Gastrocnemius medialis (tissue), 4 donors: ENCODE measurements at regions not wholly inside any gene's neighbourhood (a gene's known extent, or its start where the extent isn't known, plus 50 kb on each side); places are given as distances from the start of the nearest gene placed in this dataset.
"Not testable (repeated sequence)": the region's sequence is repeated elsewhere in the genome, so short reads cannot be mapped to it uniquely, and the experiment has no call there.

Experiments used
- ATAC-seq, 2 donors: fragments of 150-250 bp; one replicate each; pipeline ENCODE4 v1.9.1; 2016
- DNase-seq, 2 donors: peaks; one replicate each; pipeline ENCODE4 v3.0.0-alpha.2; 2019
- H3K27ac ChIP-seq, 4 donors: fragments of 200-600 bp; sonication (generic); 1 replicate in 1 of 4; 2 replicates in 3 of 4; pipeline ENCODE4 v1.5.1; 2016 to 2018; ENCODE audit warnings: mild to moderate bottlenecking in 2 of 4, moderate library complexity in 1 of 4
- H3K27me3 ChIP-seq, 3 donors: fragments of 200-600 bp; sonication (generic) in 2 of 3; 1 replicate in 1 of 3; 2 replicates in 2 of 3; pipeline versions ENCODE4 v1.5.1 to v1.6.0; 2016 to 2019; ENCODE audit warnings: mild to moderate bottlenecking in 1 of 3, moderate library complexity in 1 of 3
- H3K36me3 ChIP-seq, 2 donors: fragments of 200-600 bp; sonication (generic) in 1 of 2; one replicate each; pipeline ENCODE4 v1.5.1; 2017 to 2018
- H3K4me1 ChIP-seq, 2 donors: fragments of 200-600 bp; sonication (generic) in 1 of 2; one replicate each; pipeline ENCODE4 v1.5.1; 2016 to 2017; ENCODE audit warnings: mild to moderate bottlenecking in 2 of 2
- H3K4me3 ChIP-seq, 4 donors: fragments of 200-600 bp; sonication (generic) in 3 of 4; 1 replicate in 1 of 4; 2 replicates in 3 of 4; pipeline ENCODE4 v1.5.1; 2016 to 2019; ENCODE audit warnings: mild to moderate bottlenecking in 2 of 4
- H3K9me3 ChIP-seq, 3 donors: fragments of 200-600 bp; sonication (generic) in 2 of 3; 1 replicate in 1 of 3; 2 replicates in 2 of 3; pipeline ENCODE4 v1.5.1; 2016 to 2019
- POLR2A ChIP-seq, 2 donors: fragments of 450-650 bp; IDR thresholded peaks; one replicate each; pipeline ENCODE4 v1.6.1; 2017; ENCODE audit warnings: antibody characterized with exemption in 2 of 2, mild to moderate bottlenecking in 2 of 2, moderate library complexity in 2 of 2
- in situ Hi-C, 4 donors: fragments of 200-750 bp; cut with MboI; loops; one replicate each; pipeline versions ENCODE4 v1.15.0 to v1.8.0; 2017; ENCODE audit warnings: low sequenced_read_pairs in 4 of 4
- intact Hi-C: fragments of 100-400 bp; cut with DNase I; formaldehyde crosslinking; loops from one replicate; pipeline ENCODE4 v1.15.1; 2023; ENCODE audit warnings: low total_unique reads
- TF ChIP-seq, protein P1 (sequence below), 5 experiments: fragments of 450-650 bp in 3 of 5; fragments of 200-600 bp in 2 of 5; sonication (generic) in 2 of 5; IDR thresholded peaks in 4 of 5; conservative IDR thresholded peaks in 1 of 5; 1 replicate in 4 of 5; 2 replicates in 1 of 5; pipeline ENCODE4 v1.5.1; 2016 to 2019; ENCODE audit warnings: antibody characterized with exemption in 5 of 5, mild to moderate bottlenecking in 3 of 5, moderate library complexity in 3 of 5

DNA sequence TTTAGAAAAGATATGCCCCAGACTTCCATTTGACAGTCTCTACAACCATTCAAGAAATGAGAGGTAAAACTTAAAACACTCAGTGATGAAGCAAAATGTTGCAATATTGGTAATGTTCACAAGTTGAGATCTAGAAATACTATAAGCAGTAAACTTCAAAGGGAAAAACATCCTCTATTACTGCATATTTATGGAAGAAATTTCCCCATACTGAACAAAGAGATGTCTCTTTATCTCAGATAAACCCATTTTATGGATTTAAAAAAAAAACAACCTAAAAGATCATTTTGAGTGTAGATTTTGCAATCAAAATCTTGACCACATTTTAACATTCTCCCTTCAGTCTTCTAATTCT is 177.8 kb upstream of the TAB2 start:
- H3K27me3 ChIP-seq: no peaks in the 10 kb centered on the region
- TF ChIP-seq POLR2A (IDR thresholded peaks at IDR 0.05): no peak
- TF ChIP-seq, protein P1, sequence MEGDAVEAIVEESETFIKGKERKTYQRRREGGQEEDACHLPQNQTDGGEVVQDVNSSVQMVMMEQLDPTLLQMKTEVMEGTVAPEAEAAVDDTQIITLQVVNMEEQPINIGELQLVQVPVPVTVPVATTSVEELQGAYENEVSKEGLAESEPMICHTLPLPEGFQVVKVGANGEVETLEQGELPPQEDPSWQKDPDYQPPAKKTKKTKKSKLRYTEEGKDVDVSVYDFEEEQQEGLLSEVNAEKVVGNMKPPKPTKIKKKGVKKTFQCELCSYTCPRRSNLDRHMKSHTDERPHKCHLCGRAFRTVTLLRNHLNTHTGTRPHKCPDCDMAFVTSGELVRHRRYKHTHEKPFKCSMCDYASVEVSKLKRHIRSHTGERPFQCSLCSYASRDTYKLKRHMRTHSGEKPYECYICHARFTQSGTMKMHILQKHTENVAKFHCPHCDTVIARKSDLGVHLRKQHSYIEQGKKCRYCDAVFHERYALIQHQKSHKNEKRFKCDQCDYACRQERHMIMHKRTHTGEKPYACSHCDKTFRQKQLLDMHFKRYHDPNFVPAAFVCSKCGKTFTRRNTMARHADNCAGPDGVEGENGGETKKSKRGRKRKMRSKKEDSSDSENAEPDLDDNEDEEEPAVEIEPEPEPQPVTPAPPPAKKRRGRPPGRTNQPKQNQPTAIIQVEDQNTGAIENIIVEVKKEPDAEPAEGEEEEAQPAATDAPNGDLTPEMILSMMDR (IDR thresholded peaks at IDR 0.05 in 4 of 5, conservative IDR thresholded peaks at IDR 0.05 in 1 of 5): no peak
- DNase-seq: no peak
- in situ Hi-C loops: no loop called here
- H3K9me3 ChIP-seq: no peaks in the 10 kb centered on the region
- no peak overlapping the region for H3K27ac ChIP-seq
- H3K36me3 ChIP-seq: no peaks in the 10 kb centered on the region
- intact Hi-C loops: no loop called here
- H3K4me3 ChIP-seq: no peak overlapping the region
- ATAC-seq: no peak
- no peaks in the 10 kb centered on the region for H3K4me1 ChIP-seq

DNA sequence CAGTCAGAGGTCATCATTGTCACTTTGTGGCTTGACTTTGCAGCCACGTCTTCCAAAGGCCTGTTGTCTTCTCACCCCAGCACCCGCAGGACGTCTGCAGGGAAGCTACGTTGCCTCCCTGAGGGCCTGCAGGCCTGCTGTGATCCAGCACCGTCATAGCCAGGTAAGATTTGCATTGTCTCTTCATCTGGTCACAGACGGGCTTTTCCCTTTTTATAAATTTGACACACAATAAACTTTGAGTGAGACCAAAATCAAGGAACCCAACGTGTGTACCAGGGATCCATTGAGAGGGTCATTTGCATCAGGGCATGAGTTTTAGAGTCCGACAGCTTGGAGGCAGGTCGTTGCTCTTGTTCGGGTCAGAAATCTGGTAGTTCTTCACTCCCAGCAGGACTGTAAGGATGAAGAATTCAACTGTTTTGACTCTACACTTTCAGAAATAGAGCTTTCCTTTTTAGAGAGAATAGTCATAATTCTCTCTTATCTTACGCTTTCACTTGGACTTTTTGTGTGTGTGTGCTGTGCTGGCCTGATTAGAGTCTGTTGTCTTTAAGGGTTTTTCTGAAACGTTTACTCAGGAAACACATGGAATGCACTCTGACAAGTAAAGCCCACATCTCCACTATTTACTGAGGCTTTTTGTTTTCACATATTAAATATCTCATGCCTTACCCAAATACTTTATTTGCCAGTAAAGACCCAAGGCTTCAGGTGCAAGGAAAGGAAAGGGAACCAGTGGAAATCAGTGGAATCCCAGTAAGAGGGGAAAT is 177.2 kb upstream of the TAB2 start:
- ATAC-seq: no peak
- no peaks in the 10 kb centered on the region for H3K36me3 ChIP-seq
- H3K4me1 ChIP-seq: no peaks in the 10 kb centered on the region
- intact Hi-C loops (no loop called here), in situ Hi-C loops (no loop called here)
- no peak overlapping the region for H3K4me3 ChIP-seq
- TF ChIP-seq, protein P1 (IDR thresholded peaks at IDR 0.05 in 4 of 5, conservative IDR thresholded peaks at IDR 0.05 in 1 of 5): no peak
- TF ChIP-seq POLR2A (IDR thresholded peaks at IDR 0.05): no peak
- H3K9me3 ChIP-seq: no peaks in the 10 kb centered on the region
- no peak for DNase-seq
- no peak overlapping the region for H3K27ac ChIP-seq
- no peaks in the 10 kb centered on the region for H3K27me3 ChIP-seq

DNA sequence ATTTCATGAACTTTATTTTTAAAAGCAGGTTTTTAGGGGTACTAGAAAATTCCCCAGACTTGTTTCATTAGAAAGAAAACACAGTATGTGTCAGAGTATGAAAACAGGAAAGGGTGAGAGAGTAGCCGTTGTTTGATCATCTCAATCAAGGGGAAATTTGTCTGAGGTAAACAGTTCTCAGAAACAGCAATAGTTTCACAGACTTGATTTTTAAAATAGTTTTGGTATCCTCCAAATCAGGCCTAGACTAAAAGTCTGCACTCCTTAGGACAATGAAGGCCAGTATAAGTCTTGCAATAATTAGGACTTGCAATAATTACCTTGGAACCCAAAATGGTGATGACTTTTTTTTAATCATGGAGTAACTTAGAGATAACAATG is 176.6 kb upstream of the TAB2 start:
- no peak for ATAC-seq
- H3K27ac ChIP-seq: no peak overlapping the region
- intact Hi-C loops: no loop called here

DNA sequence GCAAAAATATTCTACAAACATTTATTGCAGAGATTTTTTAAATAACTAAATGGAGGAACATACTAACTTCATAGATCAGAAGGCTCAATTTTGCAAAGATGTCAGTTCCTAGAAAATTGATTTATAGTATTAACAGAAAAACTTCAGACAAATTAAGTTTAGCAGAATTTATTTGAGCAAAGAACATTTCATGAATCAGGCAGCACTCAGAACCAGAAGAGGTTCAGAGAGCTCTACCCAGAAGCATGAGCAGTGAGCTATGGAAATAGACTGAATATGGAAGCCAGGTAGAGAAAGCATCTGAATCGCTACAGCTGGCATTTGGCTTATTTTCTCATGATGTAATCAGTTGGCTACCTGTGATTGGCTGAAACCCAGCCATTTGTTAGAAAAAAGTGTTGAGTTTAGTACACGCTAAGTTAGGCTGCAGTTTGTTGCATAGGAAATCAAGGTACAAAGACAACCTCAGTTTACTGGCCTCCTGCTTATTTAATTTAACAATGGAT is 174.5 kb upstream of the TAB2 start:
- Histone ChIP-seq H3K4me1 (no peaks in the 10 kb centered on the region), H3K27me3 (no peaks in the 10 kb centered on the region), H3K27ac (no peak overlapping the region), H3K36me3 (no peaks in the 10 kb centered on the region), H3K4me3 (no peak overlapping the region), H3K9me3 (no peaks in the 10 kb centered on the region)
- in situ Hi-C loops (no loop called here), intact Hi-C loops (no loop called here)
- ATAC-seq (no peak), DNase-seq (no peak)
- TF ChIP-seq, protein P1 (IDR thresholded peaks at IDR 0.05 in 4 of 5, conservative IDR thresholded peaks at IDR 0.05 in 1 of 5): no peak
- no peak for TF ChIP-seq POLR2A (IDR thresholded peaks at IDR 0.05)

More for the DNA sequence above, 176.6 kb upstream of the TAB2 start:
- Histone ChIP-seq H3K27me3 (no peaks in the 10 kb centered on the region), H3K36me3 (no peaks in the 10 kb centered on the region), H3K9me3 (no peaks in the 10 kb centered on the region), H3K4me3 (no peak overlapping the region), H3K4me1 (no peaks in the 10 kb centered on the region)
- no peak for DNase-seq
- in situ Hi-C loops: no loop called here
- no peak for TF ChIP-seq POLR2A (IDR thresholded peaks at IDR 0.05)

DNA sequence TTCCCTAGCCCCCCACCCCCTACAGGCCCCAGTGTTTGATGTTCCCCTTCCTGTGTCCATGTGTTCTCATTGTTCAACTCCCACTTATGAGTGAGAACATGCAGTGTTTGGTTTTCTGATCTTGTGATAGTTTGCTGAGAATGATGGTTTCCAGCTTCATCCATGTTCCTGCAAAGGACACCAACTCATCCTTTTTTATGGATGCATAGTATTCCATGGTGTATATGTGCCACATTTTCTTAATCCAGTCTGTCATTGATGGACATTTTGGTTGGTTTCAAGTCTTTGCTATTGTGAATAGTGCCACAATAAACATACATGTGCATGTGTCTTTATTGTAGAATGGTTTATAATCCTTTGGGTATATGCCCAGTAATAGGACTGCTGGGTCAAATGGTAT is 171.7 kb upstream of the TAB2 start:
- intact Hi-C loops, ATAC-seq, H3K4me3 ChIP-seq, H3K9me3 ChIP-seq, DNase-seq, H3K4me1 ChIP-seq, H3K36me3 ChIP-seq, H3K27me3 ChIP-seq, in situ Hi-C loops, H3K27ac ChIP-seq: not testable (repeated sequence)

DNA sequence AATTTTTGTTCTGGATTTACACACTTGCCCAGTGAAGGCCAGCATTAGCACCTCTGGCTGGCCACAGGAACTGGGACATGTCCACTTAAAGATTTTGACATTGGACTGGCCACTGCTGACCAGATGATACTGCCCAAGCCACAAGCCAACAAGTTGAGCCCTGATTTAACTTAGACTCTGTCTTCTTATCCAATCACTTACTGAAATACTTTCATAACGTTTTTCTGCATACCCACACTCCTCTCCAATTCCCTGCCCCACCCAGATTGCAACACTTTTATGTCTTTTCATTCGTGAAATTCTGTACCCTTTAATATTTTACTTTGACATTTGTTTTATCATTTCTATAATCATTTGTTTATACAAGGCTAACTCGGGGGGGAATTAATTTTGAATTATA is 170.3 kb upstream of the TAB2 start:
- no peak for TF ChIP-seq POLR2A (IDR thresholded peaks at IDR 0.05)
- TF ChIP-seq, protein P1 (IDR thresholded peaks at IDR 0.05 in 4 of 5, conservative IDR thresholded peaks at IDR 0.05 in 1 of 5): no peak
- no peak overlapping the region for H3K4me3 ChIP-seq
- no peaks in the 10 kb centered on the region for H3K27me3 ChIP-seq
- in situ Hi-C loops: no loop called here
- ATAC-seq (no peak), DNase-seq (no peak)
- intact Hi-C loops: no loop called here
- no peak overlapping the region for H3K27ac ChIP-seq
- H3K4me1 ChIP-seq: no peaks in the 10 kb centered on the region
- no peaks in the 10 kb centered on the region for H3K9me3 ChIP-seq
- H3K36me3 ChIP-seq: no peaks in the 10 kb centered on the region
